GM03348 (cell line): ENCODE measurements at regions not wholly inside any gene's neighbourhood (a gene's known extent, or its start where the extent isn't known, plus 50 kb on each side); places are given as distances from the start of the nearest gene placed in this dataset.
A peak's percentile ranks its signal among the peaks of the same experiment; 100 is the strongest.
"Not testable (repeated sequence)": the region's sequence is repeated elsewhere in the genome, so short reads cannot be mapped to it uniquely, and the experiment has no call there.

ENCODE experiments used
- DNase-seq: peaks from one replicate; pipeline ENCODE4 v3.0.0; 2012; ENCODE audit warnings: low spot score

GRCh38 chr1:157407917-157408525 is 144.3 kb downstream of the FCRL5 start:
- no peak for DNase-seq

GRCh38 chr1:157407367-157407766 is 144.9 kb downstream of the FCRL5 start:
- no peak for DNase-seq

GRCh38 chr1:157405662-157406061 is 146.7 kb downstream of the FCRL5 start:
- no peak for DNase-seq

GRCh38 chr1:157404614-157405013 is 147.7 kb downstream of the FCRL5 start:
- no peak for DNase-seq

GRCh38 chr1:157404063-157404501 is 148.2 kb downstream of the FCRL5 start:
- DNase-seq: no peak

- DNase-seq: no peak
Measured at GRCh38 chr1:157403608-157404007, 148.7 kb downstream of the FCRL5 start.

- DNase-seq: no peak
Measured at GRCh38 chr1:157403203-157403602, 149.1 kb downstream of the FCRL5 start.

GRCh38 chr1:157400766-157401165 is 151.5 kb downstream of the FCRL5 start:
- no peak for DNase-seq

- no peak for DNase-seq
Measured at GRCh38 chr1:157399984-157400382, 152.3 kb downstream of the FCRL5 start.

GRCh38 chr1:157399343-157399983 is 152.9 kb downstream of the FCRL5 start:
- DNase-seq: no peak

GRCh38 chr1:157390651-157391050 is 161.7 kb downstream of the FCRL5 start:
- DNase-seq: peak; percentile 81

GRCh38 chr1:157388057-157388456 is 164.3 kb downstream of the FCRL5 start:
- DNase-seq: no peak

- DNase-seq: no peak
Measured at GRCh38 chr1:157384258-157384657, 168.1 kb downstream of the FCRL5 start.

GRCh38 chr1:157382351-157382750 is 170.0 kb downstream of the FCRL5 start:
- DNase-seq: no peak

- no peak for DNase-seq
Measured at GRCh38 chr1:157380523-157380922, 171.8 kb downstream of the FCRL5 start.

GRCh38 chr1:157377280-157377713 is 175.0 kb downstream of the FCRL5 start:
- DNase-seq: peak; percentile 34

- no peak for DNase-seq
Measured at GRCh38 chr1:157376681-157377080, 175.6 kb downstream of the FCRL5 start.

- DNase-seq: not testable (repeated sequence)
Measured at GRCh38 chr1:157372311-157372710, 180.0 kb downstream of the FCRL5 start.

- no peak for DNase-seq
Measured at GRCh38 chr1:157371826-157372225, 180.5 kb downstream of the FCRL5 start.

- DNase-seq: no peak
Measured at GRCh38 chr1:157371221-157371620, 181.1 kb downstream of the FCRL5 start.

GRCh38 chr1:157370698-157371097 is 181.6 kb downstream of the FCRL5 start:
- DNase-seq: no peak

- DNase-seq: peak; percentile 66
Measured at GRCh38 chr1:157369808-157370521, 182.3 kb downstream of the FCRL5 start.

- DNase-seq: not testable (repeated sequence)
Measured at GRCh38 chr1:157368941-157369340, 183.4 kb downstream of the FCRL5 start.
